HEK293 (cell line): ENCODE measurements at regions not wholly inside any gene's neighbourhood (a gene's known extent, or its start where the extent isn't known, plus 50 kb on each side); places are given as distances from the start of the nearest gene placed in this dataset.

ENCODE experiments used
- CTCF ChIA-PET: fragments of 350-600 bp; formaldehyde crosslinking; extraction: SDS; loops from one replicate; lab custom pipeline; 2021; ENCODE audit warnings: antibody characterized with exemption; lab: Yijun Ruan, JAX
- POLR2A ChIA-PET: fragments of 300-600 bp; formaldehyde crosslinking; extraction: SDS; loops from one replicate; lab custom pipeline; 2020; ENCODE audit warnings: antibody characterized with exemption, inconsistent platforms; lab: Yijun Ruan, JAX
- H3K27ac ChIP-seq: fragments of 200-500 bp; sonication (Bioruptor generic); 2 replicates; pipeline ENCODE4 v1.5.1; 2014; ENCODE audit warnings: low read depth, low read length, control low read depth, inconsistent platforms; ENCODE audit errors: extremely low read depth
- H3K36me3 ChIP-seq, 2 experiments: fragments of 200-500 bp in 1 of 2; sonication (Bioruptor generic) in 1 of 2; 1 replicate in 1 of 2; 2 replicates in 1 of 2; pipeline ENCODE4 v1.5.1; 2014 to 2017; ENCODE audit warnings: inconsistent platforms in 2 of 2, low read length in 2 of 2; ENCODE audit not compliant: control insufficient read depth in 2 of 2, insufficient read depth in 1 of 2
- H3K4me1 ChIP-seq: fragments of 200-500 bp; sonication (Bioruptor generic); 2 replicates; pipeline ENCODE4 v1.5.1; 2014; ENCODE audit warnings: mild to moderate bottlenecking, low read length, inconsistent platforms; ENCODE audit not compliant: control insufficient read depth, insufficient read depth
- H3K4me3 ChIP-seq: 2 replicates; pipeline ENCODE4 v1.5.1; 2011; ENCODE audit warnings: low read depth, mild to moderate bottlenecking, control low read depth, low read length, moderate library complexity
- H3K9me3 ChIP-seq: fragments of 200-500 bp; sonication (Bioruptor generic); 2 replicates; pipeline ENCODE4 v1.5.1; 2014; ENCODE audit warnings: low read depth, low read length, inconsistent platforms; ENCODE audit not compliant: control insufficient read depth, insufficient read depth
- GLIS1 ChIP-seq: fragments of 450-650 bp; formaldehyde crosslinking; IDR thresholded peaks from 2 replicates; pipeline ENCODE4 v1.5.1; 2016; ENCODE audit warnings: missing biosample characterization, missing genetic modification characterization
- KLF9 ChIP-seq: fragments of 450-650 bp; formaldehyde crosslinking; IDR thresholded peaks from 2 replicates; pipeline ENCODE4 v1.5.1; 2016; ENCODE audit warnings: missing biosample characterization, missing genetic modification characterization, low read depth
- SCRT2 ChIP-seq: fragments of 450-650 bp; formaldehyde crosslinking; IDR thresholded peaks from 2 replicates; pipeline ENCODE4 v1.5.1; 2016; ENCODE audit warnings: missing biosample characterization, missing genetic modification characterization
- ZNF132 ChIP-seq: fragments of 450-650 bp; formaldehyde crosslinking; IDR thresholded peaks from 2 replicates; pipeline ENCODE4 v1.5.1; 2017; ENCODE audit warnings: missing biosample characterization, missing genetic modification characterization, borderline replicate concordance
- ZNF157 ChIP-seq: fragments of 450-650 bp; formaldehyde crosslinking; IDR thresholded peaks from 2 replicates; pipeline ENCODE4 v1.5.1; 2016; ENCODE audit warnings: missing biosample characterization, missing genetic modification characterization
- ZNF311 ChIP-seq: fragments of 450-650 bp; formaldehyde crosslinking; IDR thresholded peaks from 2 replicates; pipeline ENCODE4 v1.5.1; 2017; ENCODE audit warnings: missing biosample characterization, missing genetic modification characterization, borderline replicate concordance
- ZNF560 ChIP-seq: fragments of 450-650 bp; formaldehyde crosslinking; IDR thresholded peaks from 2 replicates; pipeline ENCODE4 v1.5.1; 2017; ENCODE audit warnings: missing biosample characterization, missing genetic modification characterization, borderline replicate concordance
- ZNF660 ChIP-seq: fragments of 450-650 bp; IDR thresholded peaks from 2 replicates; pipeline ENCODE4 v1.5.1; 2018; ENCODE audit warnings: missing biosample characterization, mild to moderate bottlenecking, missing genetic modification characterization
- ZNF677 ChIP-seq: fragments of 450-650 bp; IDR thresholded peaks from 2 replicates; pipeline ENCODE4 v1.5.0; 2018; ENCODE audit warnings: missing biosample characterization, mild to moderate bottlenecking, missing genetic modification characterization, moderate library complexity
- ZNF701 ChIP-seq: fragments of 450-650 bp; formaldehyde crosslinking; IDR thresholded peaks from 2 replicates; pipeline ENCODE4 v1.5.1; 2016; ENCODE audit warnings: missing biosample characterization, missing genetic modification characterization
- TF ChIP-seq, protein P1 (sequence below): fragments of 450-650 bp; formaldehyde crosslinking; IDR thresholded peaks from 2 replicates; pipeline ENCODE4 v1.5.1; 2016; ENCODE audit warnings: missing biosample characterization, missing genetic modification characterization
- TF ChIP-seq, protein P2 (sequence below): fragments of 450-650 bp; formaldehyde crosslinking; IDR thresholded peaks from 2 replicates; pipeline ENCODE4 v1.5.1; 2016; ENCODE audit warnings: missing biosample characterization, missing genetic modification characterization
- TF ChIP-seq, protein P3 (sequence below): fragments of 450-650 bp; formaldehyde crosslinking; IDR thresholded peaks from 2 replicates; pipeline ENCODE4 v1.5.1; 2016; ENCODE audit warnings: missing biosample characterization, missing genetic modification characterization

DNA sequence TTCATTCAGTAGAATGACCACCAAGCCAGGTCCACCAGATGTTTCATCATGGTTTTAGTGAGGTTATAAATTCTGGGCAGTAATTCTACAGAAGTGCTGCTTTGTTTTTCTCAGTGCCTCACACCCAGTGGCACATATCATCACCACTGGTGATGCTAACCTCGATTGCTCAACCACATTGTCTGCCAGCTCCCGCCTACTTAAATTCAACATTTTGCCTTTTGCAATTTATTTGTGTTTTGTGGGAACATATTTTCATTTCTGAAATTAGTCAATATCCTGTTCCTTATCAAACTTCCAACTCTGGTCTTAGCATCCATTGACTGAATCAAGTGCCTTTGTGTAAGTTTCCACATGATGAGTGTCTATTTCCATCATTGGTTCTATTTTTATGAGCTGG lies 62.3 kb upstream of the TMEM178A start:
- H3K4me1 ChIP-seq = no peaks in the 10 kb centered on the region
- ChIA-PET CTCF (interaction anchor here (0.6 to 1.7 kb wide), 3 partner anchors 9 to 88 kb away, joined by 3 to 6 read pairs (median 3); no protein-coding TSS in a partner anchor), POLR2A (no interaction called here)
- TF ChIP-seq ZNF157 (tag by site-specific recombination) (no peak), SCRT2 (tag by site-specific recombination) (no peak), ZNF677 (tag by site-specific recombination) (no peak)
- TF ChIP-seq, all 188 proteins: peak for 0
- H3K9me3 ChIP-seq = no peaks in the 10 kb centered on the region
- no peak overlapping the region for H3K4me3 ChIP-seq
- no peaks in the 10 kb centered on the region for H3K36me3 ChIP-seq
- H3K27ac ChIP-seq = no peak overlapping the region

DNA sequence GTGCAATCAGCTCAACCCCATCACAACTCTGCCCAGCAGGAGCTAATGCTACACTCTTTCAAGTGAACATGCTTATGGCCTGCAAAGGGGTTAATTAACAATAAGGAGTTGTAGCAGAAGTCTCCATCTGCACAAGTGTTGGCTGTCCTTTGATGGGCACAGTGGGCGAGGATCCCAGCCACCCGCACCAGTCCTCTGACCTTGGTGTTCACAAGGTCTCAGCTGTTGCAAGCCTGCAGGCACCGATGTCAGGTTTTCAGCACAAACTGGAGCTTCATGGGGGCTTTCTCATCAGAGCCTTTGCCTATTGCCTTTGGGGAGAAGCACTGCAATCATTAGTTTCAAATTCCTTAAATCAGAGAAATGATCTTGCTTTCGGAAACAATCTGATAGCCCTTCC lies 60.9 kb upstream of the TMEM178A start:
- POLR2A ChIA-PET = no interaction called here
- Histone ChIP-seq H3K9me3 (no peaks in the 10 kb centered on the region), H3K27ac (no peak overlapping the region), H3K36me3 (no peaks in the 10 kb centered on the region), H3K4me3 (no peak overlapping the region), H3K4me1 (no peaks in the 10 kb centered on the region)
- TF ChIP-seq KLF9 = no peak
- no peak for TF ChIP-seq GLIS1
- no peak for TF ChIP-seq ZNF560 (tag by site-specific recombination)
- TF ChIP-seq, all 188 proteins: peak for 0
- CTCF ChIA-PET = interaction anchor here (0.7 to 1.7 kb wide), 4 partner anchors 11 to 124 kb away, joined by 3 to 6 read pairs (median 4); no protein-coding TSS in a partner anchor

DNA sequence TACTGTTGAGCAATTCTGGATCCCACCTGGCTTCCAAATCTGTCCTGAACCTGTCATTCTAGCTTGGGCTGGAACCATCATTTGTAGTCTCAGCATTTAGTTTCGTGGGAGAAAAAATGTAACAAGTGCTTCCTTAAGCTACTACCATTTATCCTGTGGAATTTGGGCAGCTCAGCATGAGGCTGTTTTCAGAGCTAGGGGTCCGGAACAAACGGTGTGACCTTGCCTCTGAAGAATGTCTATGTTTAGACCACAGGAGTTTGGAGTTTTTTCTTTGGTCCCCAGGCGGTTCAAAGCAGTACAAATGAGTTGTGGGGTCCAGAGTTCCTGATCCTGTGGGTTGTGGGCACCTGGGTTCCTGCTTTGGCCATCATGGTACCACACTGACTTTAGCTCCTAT lies 59.1 kb upstream of the TMEM178A start:
- no peaks in the 10 kb centered on the region for H3K9me3 ChIP-seq
- no peaks in the 10 kb centered on the region for H3K36me3 ChIP-seq
- TF ChIP-seq, protein P1, sequence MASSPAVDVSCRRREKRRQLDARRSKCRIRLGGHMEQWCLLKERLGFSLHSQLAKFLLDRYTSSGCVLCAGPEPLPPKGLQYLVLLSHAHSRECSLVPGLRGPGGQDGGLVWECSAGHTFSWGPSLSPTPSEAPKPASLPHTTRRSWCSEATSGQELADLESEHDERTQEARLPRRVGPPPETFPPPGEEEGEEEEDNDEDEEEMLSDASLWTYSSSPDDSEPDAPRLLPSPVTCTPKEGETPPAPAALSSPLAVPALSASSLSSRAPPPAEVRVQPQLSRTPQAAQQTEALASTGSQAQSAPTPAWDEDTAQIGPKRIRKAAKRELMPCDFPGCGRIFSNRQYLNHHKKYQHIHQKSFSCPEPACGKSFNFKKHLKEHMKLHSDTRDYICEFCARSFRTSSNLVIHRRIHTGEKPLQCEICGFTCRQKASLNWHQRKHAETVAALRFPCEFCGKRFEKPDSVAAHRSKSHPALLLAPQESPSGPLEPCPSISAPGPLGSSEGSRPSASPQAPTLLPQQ (tag by site-specific recombination) = no peak
- TF ChIP-seq, protein P2, sequence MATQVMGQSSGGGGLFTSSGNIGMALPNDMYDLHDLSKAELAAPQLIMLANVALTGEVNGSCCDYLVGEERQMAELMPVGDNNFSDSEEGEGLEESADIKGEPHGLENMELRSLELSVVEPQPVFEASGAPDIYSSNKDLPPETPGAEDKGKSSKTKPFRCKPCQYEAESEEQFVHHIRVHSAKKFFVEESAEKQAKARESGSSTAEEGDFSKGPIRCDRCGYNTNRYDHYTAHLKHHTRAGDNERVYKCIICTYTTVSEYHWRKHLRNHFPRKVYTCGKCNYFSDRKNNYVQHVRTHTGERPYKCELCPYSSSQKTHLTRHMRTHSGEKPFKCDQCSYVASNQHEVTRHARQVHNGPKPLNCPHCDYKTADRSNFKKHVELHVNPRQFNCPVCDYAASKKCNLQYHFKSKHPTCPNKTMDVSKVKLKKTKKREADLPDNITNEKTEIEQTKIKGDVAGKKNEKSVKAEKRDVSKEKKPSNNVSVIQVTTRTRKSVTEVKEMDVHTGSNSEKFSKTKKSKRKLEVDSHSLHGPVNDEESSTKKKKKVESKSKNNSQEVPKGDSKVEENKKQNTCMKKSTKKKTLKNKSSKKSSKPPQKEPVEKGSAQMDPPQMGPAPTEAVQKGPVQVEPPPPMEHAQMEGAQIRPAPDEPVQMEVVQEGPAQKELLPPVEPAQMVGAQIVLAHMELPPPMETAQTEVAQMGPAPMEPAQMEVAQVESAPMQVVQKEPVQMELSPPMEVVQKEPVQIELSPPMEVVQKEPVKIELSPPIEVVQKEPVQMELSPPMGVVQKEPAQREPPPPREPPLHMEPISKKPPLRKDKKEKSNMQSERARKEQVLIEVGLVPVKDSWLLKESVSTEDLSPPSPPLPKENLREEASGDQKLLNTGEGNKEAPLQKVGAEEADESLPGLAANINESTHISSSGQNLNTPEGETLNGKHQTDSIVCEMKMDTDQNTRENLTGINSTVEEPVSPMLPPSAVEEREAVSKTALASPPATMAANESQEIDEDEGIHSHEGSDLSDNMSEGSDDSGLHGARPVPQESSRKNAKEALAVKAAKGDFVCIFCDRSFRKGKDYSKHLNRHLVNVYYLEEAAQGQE (tag by site-specific recombination) = no peak
- TF ChIP-seq ZNF660 (tag by site-specific recombination) (no peak), ZNF311 (tag by site-specific recombination) (no peak), ZNF132 (tag by site-specific recombination) (no peak), ZNF701 (tag by site-specific recombination) (no peak)
- TF ChIP-seq, protein P3, sequence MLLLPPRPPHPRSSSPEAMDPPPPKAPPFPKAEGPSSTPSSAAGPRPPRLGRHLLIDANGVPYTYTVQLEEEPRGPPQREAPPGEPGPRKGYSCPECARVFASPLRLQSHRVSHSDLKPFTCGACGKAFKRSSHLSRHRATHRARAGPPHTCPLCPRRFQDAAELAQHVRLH (tag by site-specific recombination) = no peak
- CTCF ChIA-PET = interaction anchor here (1.3 kb wide), 1 partner anchor 13 kb away, joined by 4 read pairs; no protein-coding TSS in a partner anchor
- POLR2A ChIA-PET = no interaction called here
- H3K4me1 ChIP-seq = no peaks in the 10 kb centered on the region
- no peak overlapping the region for H3K27ac ChIP-seq
- H3K4me3 ChIP-seq = no peak overlapping the region
